ENCODE measurements at regions not wholly inside any gene's neighbourhood (a gene's known extent, or its start where the extent isn't known, plus 50 kb on each side); places are given as distances from the start of the nearest gene placed in this dataset.

DNA sequence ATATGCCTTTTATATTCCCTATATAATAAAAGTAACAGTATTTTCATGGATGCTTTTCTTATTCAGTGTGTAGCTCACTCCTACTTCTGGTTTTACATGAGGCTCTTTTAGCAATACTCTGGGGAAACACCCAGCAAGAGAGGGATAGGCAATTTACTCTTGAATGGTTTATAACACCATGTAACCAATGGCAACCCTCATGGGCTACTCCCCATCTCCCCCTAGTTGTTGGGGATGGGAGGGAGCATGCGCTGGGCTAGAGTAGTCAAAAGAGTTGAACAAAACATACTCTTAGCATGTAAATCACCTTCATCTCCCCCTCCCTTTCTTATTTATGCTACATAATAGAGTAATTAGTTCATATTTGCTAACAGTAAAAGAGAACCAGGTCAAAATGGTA, 140.1 kb upstream of the LRFN2 start:
- H3K4me3 ChIP-seq (replicated peaks in 1 of 2; ENCODE audit: low read depth in 2 of 2, low read length in 2 of 2), result no peak overlapping the region
- no peak for DNase-seq (ENCODE audit: low read depth in 2 of 2)
- TF ChIP-seq, protein P1, sequence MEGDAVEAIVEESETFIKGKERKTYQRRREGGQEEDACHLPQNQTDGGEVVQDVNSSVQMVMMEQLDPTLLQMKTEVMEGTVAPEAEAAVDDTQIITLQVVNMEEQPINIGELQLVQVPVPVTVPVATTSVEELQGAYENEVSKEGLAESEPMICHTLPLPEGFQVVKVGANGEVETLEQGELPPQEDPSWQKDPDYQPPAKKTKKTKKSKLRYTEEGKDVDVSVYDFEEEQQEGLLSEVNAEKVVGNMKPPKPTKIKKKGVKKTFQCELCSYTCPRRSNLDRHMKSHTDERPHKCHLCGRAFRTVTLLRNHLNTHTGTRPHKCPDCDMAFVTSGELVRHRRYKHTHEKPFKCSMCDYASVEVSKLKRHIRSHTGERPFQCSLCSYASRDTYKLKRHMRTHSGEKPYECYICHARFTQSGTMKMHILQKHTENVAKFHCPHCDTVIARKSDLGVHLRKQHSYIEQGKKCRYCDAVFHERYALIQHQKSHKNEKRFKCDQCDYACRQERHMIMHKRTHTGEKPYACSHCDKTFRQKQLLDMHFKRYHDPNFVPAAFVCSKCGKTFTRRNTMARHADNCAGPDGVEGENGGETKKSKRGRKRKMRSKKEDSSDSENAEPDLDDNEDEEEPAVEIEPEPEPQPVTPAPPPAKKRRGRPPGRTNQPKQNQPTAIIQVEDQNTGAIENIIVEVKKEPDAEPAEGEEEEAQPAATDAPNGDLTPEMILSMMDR (IDR thresholded peaks at IDR 0.05; ENCODE audit: low read depth, low read length), result no peak

DNA sequence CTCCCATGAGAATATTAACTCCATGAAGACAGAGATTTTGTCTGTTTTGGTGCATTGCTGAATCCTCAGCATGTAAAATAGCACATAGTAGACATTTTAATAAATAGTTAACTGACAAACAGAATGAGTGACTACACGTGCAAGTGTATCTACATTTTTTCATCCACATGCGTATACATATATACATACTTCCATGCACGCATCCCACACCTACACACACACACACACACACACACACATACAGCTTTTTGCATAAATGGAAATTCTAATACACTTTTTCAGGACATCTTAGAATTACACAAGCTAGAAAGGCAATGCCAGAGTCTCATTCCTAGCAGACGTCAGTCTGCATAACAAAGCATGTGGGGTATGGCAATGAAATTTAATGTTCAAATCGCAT, 139.7 kb upstream of the LRFN2 start:
- TF ChIP-seq, protein P1 (IDR thresholded peaks at IDR 0.05; ENCODE audit: low read depth, low read length), result no peak
- H3K4me3 ChIP-seq (replicated peaks in 1 of 2; ENCODE audit: low read depth in 2 of 2, low read length in 2 of 2), result no peak overlapping the region
- no peak for DNase-seq (ENCODE audit: low read depth in 2 of 2)

DNA sequence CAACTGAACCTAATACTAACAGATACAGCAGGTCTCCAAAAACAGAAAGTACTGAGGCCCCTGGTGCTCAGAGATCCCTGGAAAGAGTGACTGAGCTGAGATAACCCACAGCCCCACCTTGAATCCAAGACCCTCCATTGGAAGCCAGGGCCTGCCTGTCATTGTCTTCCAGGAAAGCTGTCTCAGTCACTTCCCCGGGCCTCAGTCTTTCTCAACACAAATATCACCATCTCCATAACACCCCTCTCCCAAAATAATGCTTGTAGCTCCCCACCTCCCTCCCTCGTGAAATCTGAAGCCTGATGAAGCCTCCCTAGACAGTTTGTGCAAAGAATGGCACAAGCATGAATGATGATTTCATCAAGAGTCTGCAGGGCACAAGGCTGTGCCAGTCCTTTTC, 138.2 kb upstream of the LRFN2 start:
- no peak overlapping the region for H3K4me3 ChIP-seq (replicated peaks in 1 of 2; ENCODE audit: low read depth in 2 of 2, low read length in 2 of 2)
- DNase-seq (ENCODE audit: low read depth in 2 of 2), result no peak
- TF ChIP-seq, protein P1 (IDR thresholded peaks at IDR 0.05; ENCODE audit: low read depth, low read length), result no peak

DNA sequence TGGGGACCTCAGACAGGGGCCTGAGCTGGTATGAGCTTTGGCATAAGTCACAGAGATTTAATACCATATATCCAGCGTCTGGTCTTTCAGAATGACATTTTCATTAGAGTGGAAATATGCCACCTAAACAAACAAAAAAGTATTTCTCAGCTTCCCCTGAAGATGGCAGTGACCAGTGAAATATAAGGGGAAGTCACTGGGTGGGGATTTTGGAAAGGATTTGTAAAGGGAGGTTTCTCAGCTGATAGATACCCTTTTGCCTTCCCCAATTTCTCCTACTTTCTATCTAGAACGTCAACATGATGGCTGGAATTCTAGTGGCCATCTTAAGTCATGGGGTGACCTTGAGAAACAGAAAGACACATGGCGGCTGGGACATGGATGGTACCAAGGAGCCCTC, 137.7 kb upstream of the LRFN2 start:
- H3K4me3 ChIP-seq (replicated peaks in 1 of 2; ENCODE audit: low read depth in 2 of 2, low read length in 2 of 2), result no peak overlapping the region
- DNase-seq (ENCODE audit: low read depth in 2 of 2), result no peak
- TF ChIP-seq, protein P1 (IDR thresholded peaks at IDR 0.05; ENCODE audit: low read depth, low read length), result no peak

DNA sequence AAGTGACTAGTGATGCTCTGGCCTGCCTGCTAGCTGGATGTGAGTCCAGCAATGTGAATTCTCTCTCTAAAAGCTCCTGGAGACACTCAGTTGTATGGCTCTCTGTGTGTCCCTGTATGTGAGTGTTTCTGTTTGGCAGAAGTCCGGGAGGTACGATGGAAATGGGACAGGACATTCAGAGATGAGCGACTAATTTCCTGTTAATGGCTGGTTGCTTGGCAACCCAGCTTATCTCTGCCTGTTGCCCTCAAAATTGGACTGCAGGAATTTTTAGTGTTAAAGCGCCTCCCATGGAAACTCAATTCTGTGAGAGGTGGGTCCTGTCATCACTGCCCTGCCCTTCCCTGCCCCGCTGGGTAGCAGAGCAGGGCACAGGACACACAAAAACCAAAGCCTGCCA, 136.8 kb upstream of the LRFN2 start:
- TF ChIP-seq, protein P1 (IDR thresholded peaks at IDR 0.05; ENCODE audit: low read depth, low read length), result no peak
- DNase-seq (ENCODE audit: low read depth in 2 of 2), result no peak
- no peak overlapping the region for H3K4me3 ChIP-seq (replicated peaks in 1 of 2; ENCODE audit: low read depth in 2 of 2, low read length in 2 of 2)

DNA sequence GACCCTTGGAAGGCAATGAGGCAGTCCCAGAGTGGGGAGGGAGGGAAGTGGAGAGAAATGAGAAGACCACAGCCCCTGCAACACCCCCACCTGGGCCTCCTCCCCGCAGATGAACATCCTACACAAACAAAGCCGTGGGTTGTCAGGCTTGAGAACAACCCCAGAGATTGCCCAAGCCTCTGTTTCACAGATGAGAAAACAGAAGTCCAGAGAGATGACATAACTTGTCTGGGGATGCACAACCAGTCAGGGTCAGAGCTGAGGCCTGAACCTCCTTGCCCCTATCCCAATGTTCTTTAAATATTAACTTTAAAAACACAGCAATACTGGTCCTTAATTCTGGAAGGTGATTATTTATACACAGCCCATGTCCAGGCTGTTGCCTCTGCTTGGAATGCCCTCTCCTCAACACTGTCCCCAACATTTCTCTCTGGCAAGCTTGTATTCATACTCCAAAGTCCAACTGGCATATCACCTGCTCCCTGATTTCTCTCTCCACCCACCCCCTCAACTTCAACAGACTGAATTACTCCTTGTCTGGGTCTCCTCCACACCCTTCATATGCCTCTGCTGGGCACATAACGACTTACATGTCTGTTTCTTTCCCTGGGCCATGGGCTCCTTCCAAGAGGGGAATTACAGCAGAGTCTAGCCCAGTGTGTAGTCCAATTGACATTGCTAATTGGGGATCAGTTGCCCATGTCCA, 135.5 kb upstream of the LRFN2 start:
- no peak overlapping the region for H3K4me3 ChIP-seq (replicated peaks in 1 of 2; ENCODE audit: low read depth in 2 of 2, low read length in 2 of 2)
- peak in 1 of 2 donors; percentile 11 for DNase-seq (ENCODE audit: low read depth in 2 of 2)
- TF ChIP-seq, protein P1 (IDR thresholded peaks at IDR 0.05; ENCODE audit: low read depth, low read length), result no peak

DNA sequence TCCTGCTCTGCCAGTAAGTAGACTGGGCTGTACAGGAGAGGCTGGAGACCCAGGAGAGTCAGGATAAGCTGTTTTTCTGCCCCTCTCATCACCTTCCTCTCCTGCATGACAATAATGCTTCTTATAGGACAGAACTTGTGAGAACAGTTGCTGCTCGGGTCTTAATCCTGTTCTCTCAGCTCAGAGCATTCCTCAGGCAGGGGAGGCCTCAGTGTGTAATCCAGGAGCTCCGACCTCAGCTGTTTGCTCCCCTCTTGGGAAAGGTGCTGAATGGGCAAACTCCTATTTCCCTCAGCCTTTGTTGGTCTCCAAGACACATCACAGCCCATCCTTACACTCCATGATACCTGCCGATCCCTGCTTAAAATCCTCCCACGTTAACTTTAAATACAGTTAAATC, 134.9 kb upstream of the LRFN2 start:
- DNase-seq (ENCODE audit: low read depth in 2 of 2), result no peak
- TF ChIP-seq, protein P1 (IDR thresholded peaks at IDR 0.05; ENCODE audit: low read depth, low read length), result no peak
- H3K4me3 ChIP-seq (replicated peaks in 1 of 2; ENCODE audit: low read depth in 2 of 2, low read length in 2 of 2), result no peak overlapping the region
